RKO (cell line): ENCODE measurements at regions not wholly inside any gene's neighbourhood (a gene's known extent, or its start where the extent isn't known, plus 50 kb on each side); places are given as distances from the start of the nearest gene placed in this dataset.

Experiments
- DNase-seq: peaks from one replicate; pipeline ENCODE4 v3.0.0-alpha.2; 2016; ENCODE audit warnings: low spot score

- DNase-seq, result no peak
Measured at GRCh38 chr9:88734527-88734926, 199.5 kb downstream of the NXNL2 start.

- DNase-seq, result no peak
Measured at GRCh38 chr9:88736136-88736637, 201.2 kb downstream of the NXNL2 start.

- DNase-seq, result no peak
Measured at GRCh38 chr9:88737031-88737430, 202.1 kb downstream of the NXNL2 start.

- no peak for DNase-seq
Measured at GRCh38 chr9:88737876-88738275, 202.9 kb downstream of the NXNL2 start.

- DNase-seq, result no peak
Measured at GRCh38 chr9:88738709-88739108, 203.7 kb downstream of the NXNL2 start.

GRCh38 chr9:88739373-88739772, 204.4 kb downstream of the NXNL2 start:
- no peak for DNase-seq

GRCh38 chr9:88740844-88741243, 205.9 kb downstream of the NXNL2 start:
- no peak for DNase-seq

- DNase-seq, result peak; percentile 33
Measured at GRCh38 chr9:88741335-88741734, 206.4 kb downstream of the NXNL2 start.

GRCh38 chr9:88742483-88742882, 207.5 kb downstream of the NXNL2 start:
- DNase-seq, result no peak

- DNase-seq, result no peak
Measured at GRCh38 chr9:88742905-88743304, 207.9 kb downstream of the NXNL2 start.

- DNase-seq, result no peak
Measured at GRCh38 chr9:88745276-88746001, 210.5 kb downstream of the NXNL2 start.

- no peak for DNase-seq
Measured at GRCh38 chr9:88746029-88746742, 211.2 kb downstream of the NXNL2 start.

- DNase-seq, result no peak
Measured at GRCh38 chr9:88746743-88747398, 211.9 kb downstream of the NXNL2 start.

GRCh38 chr9:88747768-88748167, 212.8 kb downstream of the NXNL2 start:
- DNase-seq, result peak; percentile 37

GRCh38 chr9:88748566-88749261, 213.7 kb downstream of the NXNL2 start:
- DNase-seq, result no peak

- no peak for DNase-seq
Measured at GRCh38 chr9:88749420-88749819, 214.4 kb downstream of the NXNL2 start.

GRCh38 chr9:88750832-88751360, 215.9 kb downstream of the NXNL2 start:
- DNase-seq, result no peak

- no peak for DNase-seq
Measured at GRCh38 chr9:88751781-88752180, 216.8 kb downstream of the NXNL2 start.

GRCh38 chr9:88753691-88754367, 218.9 kb downstream of the NXNL2 start:
- DNase-seq, result no peak

- no peak for DNase-seq
Measured at GRCh38 chr9:88754452-88754851, 219.5 kb downstream of the NXNL2 start.

GRCh38 chr9:88754886-88755285, 219.9 kb downstream of the NXNL2 start:
- no peak for DNase-seq
